ENCODE measurements at regions not wholly inside any gene's neighbourhood (a gene's known extent, or its start where the extent isn't known, plus 50 kb on each side); places are given as distances from the start of the nearest gene placed in this dataset.

DNA sequence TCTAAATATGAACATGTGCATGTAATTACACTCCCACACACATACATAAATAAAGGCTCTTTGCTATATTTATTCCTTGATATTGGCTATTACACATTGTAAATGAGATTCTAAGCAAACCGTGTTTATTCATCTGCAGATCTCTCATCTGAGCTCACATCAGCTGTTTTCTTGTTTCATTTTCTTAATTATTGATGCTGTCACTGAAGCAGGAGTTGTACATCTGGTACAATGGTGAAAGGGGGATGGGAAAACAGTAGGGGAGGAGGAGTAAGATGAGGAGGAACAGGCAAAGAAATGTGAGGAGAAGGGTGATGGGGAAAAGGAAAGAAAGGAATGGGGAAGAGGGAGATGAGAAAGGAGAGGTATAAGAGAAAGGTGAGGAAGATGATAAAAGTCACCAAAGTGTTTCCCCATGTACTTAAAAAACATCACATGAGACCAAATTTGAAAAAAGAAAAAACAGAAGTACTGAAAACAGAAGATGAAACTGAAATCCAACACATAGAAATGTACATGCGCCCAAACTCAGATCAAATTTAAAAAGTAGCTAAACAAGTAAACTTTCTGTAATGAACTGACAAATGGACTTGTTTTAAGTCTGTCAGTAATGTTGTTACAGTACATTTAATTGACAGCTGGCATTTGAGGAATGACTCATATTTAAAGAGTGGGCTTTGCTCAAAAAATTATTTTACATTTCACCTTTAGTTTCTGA lies 472.2 kb downstream of the ARL4A start:
- TF ChIP-seq, protein P1, sequence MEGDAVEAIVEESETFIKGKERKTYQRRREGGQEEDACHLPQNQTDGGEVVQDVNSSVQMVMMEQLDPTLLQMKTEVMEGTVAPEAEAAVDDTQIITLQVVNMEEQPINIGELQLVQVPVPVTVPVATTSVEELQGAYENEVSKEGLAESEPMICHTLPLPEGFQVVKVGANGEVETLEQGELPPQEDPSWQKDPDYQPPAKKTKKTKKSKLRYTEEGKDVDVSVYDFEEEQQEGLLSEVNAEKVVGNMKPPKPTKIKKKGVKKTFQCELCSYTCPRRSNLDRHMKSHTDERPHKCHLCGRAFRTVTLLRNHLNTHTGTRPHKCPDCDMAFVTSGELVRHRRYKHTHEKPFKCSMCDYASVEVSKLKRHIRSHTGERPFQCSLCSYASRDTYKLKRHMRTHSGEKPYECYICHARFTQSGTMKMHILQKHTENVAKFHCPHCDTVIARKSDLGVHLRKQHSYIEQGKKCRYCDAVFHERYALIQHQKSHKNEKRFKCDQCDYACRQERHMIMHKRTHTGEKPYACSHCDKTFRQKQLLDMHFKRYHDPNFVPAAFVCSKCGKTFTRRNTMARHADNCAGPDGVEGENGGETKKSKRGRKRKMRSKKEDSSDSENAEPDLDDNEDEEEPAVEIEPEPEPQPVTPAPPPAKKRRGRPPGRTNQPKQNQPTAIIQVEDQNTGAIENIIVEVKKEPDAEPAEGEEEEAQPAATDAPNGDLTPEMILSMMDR (IDR thresholded peaks at IDR 0.05; ENCODE audit: low read depth, low read length, poor library complexity, severe bottlenecking): no peak
- TF ChIP-seq EZH2phosphoT487 (IDR thresholded peaks at IDR 0.05; ENCODE audit: borderline replicate concordance, low read length): no peak

Data from DOHH2 (cell line).